Right lobe of liver (tissue), 4 donors: ENCODE measurements at regions not wholly inside any gene's neighbourhood (a gene's known extent, or its start where the extent isn't known, plus 50 kb on each side); places are given as distances from the start of the nearest gene placed in this dataset.

Source experiments
- POLR2A ChIP-seq: fragments of 450-650 bp; IDR thresholded peaks from one replicate; pipeline ENCODE4 v1.6.1; 2017; ENCODE audit warnings: antibody characterized with exemption, mild to moderate bottlenecking
- TF ChIP-seq, protein P1 (sequence below), 4 donors: fragments of 200-600 bp in 3 of 4; fragments of 450-650 bp in 1 of 4; IDR thresholded peaks; one replicate each; pipeline versions ENCODE4 v1.5.1 to v1.8.0; 2016 to 2022; ENCODE audit warnings: antibody characterized with exemption in 4 of 4, mild to moderate bottlenecking in 2 of 4
- donor health status: DM: no; HTN: no; CAD: no.
- donor health status: DM: no; HTN: no; CAD: no.
- donor health status: DM: no; HTN: yes; CAD: no.

GRCh38 chr2:117723888-117724434 lies 90.5 kb upstream of the DDX18 start:
- TF ChIP-seq, protein P1, sequence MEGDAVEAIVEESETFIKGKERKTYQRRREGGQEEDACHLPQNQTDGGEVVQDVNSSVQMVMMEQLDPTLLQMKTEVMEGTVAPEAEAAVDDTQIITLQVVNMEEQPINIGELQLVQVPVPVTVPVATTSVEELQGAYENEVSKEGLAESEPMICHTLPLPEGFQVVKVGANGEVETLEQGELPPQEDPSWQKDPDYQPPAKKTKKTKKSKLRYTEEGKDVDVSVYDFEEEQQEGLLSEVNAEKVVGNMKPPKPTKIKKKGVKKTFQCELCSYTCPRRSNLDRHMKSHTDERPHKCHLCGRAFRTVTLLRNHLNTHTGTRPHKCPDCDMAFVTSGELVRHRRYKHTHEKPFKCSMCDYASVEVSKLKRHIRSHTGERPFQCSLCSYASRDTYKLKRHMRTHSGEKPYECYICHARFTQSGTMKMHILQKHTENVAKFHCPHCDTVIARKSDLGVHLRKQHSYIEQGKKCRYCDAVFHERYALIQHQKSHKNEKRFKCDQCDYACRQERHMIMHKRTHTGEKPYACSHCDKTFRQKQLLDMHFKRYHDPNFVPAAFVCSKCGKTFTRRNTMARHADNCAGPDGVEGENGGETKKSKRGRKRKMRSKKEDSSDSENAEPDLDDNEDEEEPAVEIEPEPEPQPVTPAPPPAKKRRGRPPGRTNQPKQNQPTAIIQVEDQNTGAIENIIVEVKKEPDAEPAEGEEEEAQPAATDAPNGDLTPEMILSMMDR (IDR thresholded peaks at IDR 0.05), result no peak
- TF ChIP-seq POLR2A, result no peak
